Hepatocyte (in vitro differentiated cells): ENCODE measurements at regions not wholly inside any gene's neighbourhood (a gene's known extent, or its start where the extent isn't known, plus 50 kb on each side); places are given as distances from the start of the nearest gene placed in this dataset.

Experiments
- EZH2 ChIP-seq: fragments of 200-600 bp; sonication (generic); IDR thresholded peaks from 2 replicates; pipeline ENCODE4 v1.6.1; 2016; ENCODE audit warnings: antibody characterized with exemption, mild to moderate bottlenecking, borderline replicate concordance
- TF ChIP-seq, protein P1 (sequence below): fragments of 200-600 bp; sonication (generic); IDR thresholded peaks from 2 replicates; pipeline ENCODE4 v1.5.1; 2016; ENCODE audit warnings: antibody characterized with exemption, mild to moderate bottlenecking; ENCODE audit not compliant: poor library complexity

DNA sequence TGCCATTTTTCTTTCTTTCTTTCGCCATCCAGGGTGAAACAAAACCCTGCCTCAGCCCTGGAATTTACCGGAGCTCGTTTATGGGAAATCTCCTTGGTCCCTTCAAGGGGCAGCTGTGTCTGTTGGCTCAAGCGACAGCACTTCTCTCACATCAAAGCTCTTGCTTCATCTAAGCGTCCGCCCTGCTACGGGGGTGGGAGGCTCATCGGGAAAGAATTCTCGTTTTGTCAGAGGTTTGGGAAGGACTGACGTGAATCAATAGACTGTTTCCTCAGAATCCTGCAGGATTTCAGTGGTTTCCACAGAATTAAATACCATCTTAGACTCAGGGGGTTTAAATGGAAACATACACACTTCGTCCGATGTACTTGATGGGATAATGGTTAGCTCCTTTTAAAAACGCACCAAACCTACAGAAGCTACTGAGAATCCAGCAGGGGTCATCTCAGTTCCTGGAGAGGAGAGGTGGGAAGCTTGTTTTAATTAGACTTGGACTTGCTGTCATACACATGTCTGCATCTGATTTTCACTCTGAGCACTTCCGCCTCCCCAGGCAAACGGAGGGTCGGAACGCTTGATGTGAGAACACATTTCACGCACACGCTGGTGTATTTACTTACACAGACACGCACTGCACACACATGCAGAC lies 91.6 kb downstream of the ASB1 start:
- TF ChIP-seq EZH2: no peak
- TF ChIP-seq, protein P1, sequence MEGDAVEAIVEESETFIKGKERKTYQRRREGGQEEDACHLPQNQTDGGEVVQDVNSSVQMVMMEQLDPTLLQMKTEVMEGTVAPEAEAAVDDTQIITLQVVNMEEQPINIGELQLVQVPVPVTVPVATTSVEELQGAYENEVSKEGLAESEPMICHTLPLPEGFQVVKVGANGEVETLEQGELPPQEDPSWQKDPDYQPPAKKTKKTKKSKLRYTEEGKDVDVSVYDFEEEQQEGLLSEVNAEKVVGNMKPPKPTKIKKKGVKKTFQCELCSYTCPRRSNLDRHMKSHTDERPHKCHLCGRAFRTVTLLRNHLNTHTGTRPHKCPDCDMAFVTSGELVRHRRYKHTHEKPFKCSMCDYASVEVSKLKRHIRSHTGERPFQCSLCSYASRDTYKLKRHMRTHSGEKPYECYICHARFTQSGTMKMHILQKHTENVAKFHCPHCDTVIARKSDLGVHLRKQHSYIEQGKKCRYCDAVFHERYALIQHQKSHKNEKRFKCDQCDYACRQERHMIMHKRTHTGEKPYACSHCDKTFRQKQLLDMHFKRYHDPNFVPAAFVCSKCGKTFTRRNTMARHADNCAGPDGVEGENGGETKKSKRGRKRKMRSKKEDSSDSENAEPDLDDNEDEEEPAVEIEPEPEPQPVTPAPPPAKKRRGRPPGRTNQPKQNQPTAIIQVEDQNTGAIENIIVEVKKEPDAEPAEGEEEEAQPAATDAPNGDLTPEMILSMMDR: no peak
